GM19468 (cell line): ENCODE measurements at regions not wholly inside any gene's neighbourhood (a gene's known extent, or its start where the extent isn't known, plus 50 kb on each side); places are given as distances from the start of the nearest gene placed in this dataset.
"Not testable (repeated sequence)": the region's sequence is repeated elsewhere in the genome, so short reads cannot be mapped to it uniquely, and the experiment has no call there.

Experiments used
- ATAC-seq: cut with Tn5 transposase; IDR thresholded peaks from one replicate; pipeline ENCODE4 v1.9.1; 2021; ENCODE audit warnings: mild to moderate bottlenecking, moderate library complexity, moderate number of reproducible peaks; ENCODE audit not compliant: unreplicated experiment; ENCODE audit errors: extremely low read depth

DNA sequence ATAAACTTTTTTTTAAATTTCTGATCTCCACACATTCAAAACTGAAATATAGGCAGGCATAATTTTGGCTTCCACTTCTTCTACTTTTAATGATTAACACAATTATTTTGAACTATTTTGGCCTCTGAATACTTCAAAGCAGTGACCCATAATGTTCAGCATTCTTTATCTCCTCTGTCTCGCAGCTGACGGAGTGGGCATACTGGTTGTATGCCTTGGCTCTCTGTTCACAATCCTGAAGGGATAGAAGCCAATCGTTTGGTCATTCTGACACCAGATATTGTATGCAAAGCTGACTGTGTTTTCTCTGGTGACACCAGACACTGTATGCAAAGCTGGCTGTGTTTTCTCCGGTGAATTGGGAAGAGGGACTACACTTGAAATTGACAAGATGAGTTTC lies 833.0 kb downstream of the EFNB2 start:
- ATAC-seq, result no peak

DNA sequence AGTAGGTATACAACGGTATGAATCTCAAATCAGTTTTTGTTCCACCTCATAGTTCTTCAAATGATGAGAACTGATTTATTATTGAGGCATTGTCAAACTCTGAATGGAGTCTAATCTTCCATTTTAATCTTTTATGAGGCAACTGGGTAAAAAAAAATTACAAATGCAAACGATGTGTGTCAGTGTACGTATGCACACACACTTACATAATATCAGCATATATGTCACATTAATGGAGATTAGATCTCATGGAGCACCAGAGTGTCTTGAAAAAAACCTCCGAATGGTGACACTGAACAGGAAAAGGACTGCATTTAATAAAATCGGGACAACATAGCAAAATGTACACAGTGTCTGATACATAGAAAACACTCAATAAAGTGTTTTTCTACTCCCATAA lies 842.7 kb downstream of the EFNB2 start:
- ATAC-seq, result no peak

DNA sequence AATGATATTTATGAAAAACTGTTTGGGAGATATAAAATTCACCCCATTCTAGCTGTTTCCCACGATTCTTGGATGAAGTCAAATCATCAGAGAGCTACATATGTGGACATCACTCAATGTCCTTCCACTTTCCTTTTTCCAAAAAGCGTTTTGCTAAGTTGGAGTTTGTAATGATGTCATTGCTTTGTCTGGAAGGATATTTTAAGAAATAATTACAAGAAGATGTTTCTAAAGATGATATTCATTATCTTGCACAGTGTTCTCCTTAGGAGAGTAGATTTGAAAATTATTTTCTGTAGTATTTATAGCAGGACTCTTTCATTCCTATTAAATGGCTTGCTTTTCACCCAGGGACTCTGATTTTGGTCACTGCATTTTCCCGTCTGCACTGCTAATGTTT lies 851.2 kb downstream of the EFNB2 start:
- no peak for ATAC-seq

DNA sequence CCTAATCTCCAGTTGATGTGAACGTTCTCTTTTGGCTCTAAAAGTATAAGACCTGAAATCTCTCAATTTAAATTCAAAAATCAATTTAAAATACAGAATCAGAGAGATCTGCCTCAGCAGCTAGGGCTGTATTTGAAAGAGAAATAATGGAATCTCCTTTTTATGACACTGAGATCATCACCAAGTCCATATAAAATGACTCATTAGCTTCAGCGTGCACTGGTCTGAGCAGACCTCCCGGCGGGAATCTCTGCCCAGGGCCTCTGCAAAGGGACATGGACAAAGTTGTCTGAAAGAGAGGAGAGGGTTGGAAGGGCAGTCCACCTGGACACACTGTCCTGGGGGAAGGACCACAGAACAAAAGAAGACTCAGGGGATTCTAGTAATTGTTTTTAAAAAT lies 855.6 kb downstream of the EFNB2 start:
- no peak for ATAC-seq

DNA sequence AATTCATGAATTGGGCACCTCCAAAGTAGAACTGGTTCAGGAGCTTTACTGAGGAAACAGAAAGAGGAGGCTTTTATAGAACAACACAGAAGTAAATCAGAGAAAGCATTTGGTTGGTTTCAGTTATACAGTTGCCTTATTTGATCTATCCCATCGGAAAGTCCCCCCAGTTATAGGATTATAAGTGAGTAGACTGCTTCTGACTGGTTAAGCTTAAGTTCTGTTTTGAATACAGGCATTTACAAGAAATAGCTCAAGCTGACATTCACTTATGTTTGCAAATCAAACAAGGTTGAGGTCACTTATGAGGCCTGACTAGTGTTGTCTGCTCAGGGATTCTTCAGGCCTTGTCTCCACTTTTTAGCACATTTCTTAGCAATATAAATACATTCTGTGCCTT lies 857.4 kb downstream of the EFNB2 start:
- ATAC-seq, result no peak

DNA sequence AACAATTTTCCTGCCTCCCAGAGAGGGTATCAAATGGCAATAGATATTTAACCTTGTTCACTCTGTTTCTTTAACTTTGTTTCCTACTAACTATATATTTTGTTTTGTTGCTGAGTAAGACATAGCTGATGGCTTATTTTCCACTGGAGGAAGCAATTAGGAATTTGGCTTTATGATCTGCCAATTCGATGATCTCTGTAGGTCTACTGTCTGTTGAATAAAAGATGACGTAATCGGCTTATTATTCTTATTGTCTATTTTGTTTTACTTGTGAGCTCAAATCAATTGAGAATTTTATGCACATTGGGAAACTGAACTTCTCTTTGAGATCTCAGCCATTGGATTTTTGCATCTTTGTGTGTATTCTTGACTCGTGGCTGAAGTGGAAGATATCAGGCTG lies 862.6 kb downstream of the EFNB2 start:
- no peak for ATAC-seq

DNA sequence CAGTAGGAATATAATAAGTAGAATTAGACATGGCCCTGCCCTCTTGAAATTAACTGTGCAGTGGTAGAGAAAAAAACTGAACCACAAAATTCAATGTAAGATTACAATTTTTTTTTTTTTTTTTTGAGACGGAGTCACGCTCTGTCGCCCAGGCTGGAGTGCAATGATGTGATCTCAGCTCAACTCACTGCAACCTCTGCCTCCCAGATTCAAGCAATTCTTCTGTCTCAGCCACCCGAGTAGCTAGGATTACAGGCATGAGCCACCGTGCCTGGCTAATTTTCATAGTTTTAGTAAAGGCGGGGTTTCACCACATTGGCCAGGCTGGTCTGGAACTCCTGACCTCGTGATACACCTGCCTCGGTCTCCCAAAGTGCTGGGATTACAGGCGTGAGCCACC lies 864.3 kb downstream of the EFNB2 start:
- not testable (repeated sequence) for ATAC-seq

DNA sequence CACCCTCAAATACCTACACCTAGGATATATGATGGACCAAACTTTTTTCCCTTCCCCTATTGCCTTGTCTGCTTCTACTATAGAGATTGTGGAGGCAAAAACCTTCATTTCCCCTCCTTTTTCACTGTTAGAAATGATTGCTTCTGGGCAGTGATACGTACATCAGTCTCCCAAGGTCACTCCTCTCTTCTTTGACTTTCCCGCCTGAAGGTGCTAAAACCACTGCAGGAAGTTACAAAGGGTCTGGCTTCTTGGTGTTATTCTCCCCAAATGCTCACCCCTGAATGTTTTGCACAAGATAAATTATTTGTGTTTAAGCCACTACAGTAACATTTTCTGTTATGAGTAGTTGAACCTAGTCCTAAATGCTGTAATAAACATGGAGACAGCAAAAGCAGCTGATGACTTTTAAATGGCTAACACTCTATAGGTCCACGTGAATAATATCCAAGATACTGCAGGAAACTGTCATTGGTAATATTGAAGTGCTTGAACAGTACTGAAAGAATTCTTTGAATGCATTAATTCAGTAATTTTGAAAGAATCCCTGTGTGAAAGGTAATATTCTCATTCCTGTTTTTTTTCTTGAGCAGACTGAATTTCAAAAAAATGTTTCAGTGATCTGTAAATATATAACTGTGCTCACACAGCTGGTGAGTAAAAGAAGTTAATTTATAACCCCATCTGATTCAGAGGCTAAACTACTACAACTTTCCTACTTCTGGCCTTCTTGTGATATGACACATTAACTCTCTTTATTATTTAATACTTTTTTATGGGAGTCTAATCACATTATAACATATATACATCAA lies 865.1 kb downstream of the EFNB2 start:
- ATAC-seq, result no peak

DNA sequence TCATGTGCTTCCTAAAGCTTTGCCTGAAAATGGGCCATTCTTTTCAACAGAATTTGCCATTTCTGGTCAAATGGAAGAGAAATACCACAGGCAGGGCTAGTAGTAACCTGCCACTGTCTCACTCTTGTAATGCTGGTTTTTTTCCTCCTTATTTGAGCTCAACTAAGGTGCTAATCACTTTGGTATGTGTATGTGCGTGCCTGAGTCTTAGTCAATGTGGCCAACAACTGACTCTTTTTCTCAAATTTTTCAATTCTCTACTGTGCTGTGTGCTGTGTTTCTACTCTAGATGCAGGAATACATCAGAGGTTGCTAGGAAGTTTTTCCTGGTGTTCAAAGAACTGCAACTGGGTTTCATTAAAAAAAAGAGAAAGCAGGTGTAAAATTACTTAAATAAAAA lies 870.2 kb downstream of the EFNB2 start:
- ATAC-seq, result no peak

DNA sequence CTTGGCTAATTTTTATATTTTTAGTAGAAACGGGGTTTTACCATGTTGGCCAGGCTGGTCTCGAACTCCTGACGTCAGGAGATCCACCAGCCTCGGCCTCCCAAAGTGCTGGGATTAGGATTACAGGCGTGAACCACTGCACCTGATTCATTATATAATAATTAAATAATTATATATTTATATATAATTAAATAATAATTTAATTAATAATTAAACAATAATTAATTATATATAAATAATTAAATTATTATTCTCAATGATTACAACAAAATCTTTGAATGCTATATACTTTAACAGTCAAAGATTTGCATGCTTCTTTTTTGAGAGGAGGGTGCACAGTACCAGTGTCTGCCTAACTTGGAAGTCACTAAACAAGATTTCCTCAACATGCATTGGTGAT lies 872.3 kb downstream of the EFNB2 start:
- no peak for ATAC-seq

DNA sequence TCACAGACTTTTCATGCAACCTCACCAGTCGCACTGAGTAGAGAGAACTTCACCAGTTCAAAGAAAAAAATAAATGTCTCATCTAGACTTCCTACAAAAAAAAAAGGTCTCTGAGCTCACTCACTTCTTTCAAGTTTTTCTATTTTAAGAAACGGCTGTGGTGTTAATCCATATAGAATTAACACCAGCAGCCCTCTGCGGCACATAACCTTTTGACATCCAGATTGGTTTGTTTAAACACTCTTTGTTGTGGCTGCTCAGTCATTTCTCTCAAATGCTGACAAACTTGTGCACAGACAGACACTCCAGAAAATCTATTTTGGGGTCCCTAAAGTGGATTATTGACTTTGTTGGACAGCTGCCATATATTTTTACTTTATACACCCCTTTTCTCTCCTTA lies 874.9 kb downstream of the EFNB2 start:
- ATAC-seq, result no peak

DNA sequence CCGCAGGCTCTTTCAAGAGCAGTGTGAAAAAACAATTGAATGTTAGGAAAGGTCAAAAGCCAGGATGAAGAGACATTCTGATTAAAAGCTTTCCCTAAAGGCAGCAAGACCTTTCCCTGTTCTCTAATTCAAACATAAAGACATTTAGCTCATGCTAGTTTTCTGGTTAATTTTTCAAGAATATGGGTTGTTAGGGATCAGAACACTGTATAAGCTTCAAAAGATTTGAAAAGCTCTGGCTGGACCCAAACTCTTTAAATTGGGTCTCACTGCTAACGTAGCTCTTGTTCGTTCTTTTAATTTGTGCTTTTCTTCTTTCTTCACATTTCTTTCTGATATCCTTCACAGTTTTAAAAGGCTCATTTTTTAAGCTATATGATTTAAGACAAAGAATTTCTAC lies 877.0 kb downstream of the EFNB2 start:
- no peak for ATAC-seq

DNA sequence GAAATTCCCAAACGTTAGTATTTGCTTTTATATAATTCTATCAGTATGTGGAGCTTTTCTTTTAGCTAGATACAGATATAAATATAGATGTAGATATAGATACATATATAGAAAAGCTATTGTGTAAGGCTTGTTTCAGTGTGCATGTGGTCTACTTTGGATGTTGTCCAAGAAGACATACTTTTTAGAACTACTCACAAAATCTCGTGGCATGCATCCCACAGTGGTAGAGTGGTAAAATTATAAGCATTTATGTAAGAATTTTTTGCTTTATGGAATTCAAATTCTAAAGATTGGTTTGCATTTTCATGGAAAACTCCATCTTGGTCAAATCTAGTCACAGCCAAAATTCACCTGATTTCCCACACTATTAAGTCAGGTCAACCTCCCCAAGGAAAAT lies 880.4 kb downstream of the EFNB2 start:
- ATAC-seq, result no peak

DNA sequence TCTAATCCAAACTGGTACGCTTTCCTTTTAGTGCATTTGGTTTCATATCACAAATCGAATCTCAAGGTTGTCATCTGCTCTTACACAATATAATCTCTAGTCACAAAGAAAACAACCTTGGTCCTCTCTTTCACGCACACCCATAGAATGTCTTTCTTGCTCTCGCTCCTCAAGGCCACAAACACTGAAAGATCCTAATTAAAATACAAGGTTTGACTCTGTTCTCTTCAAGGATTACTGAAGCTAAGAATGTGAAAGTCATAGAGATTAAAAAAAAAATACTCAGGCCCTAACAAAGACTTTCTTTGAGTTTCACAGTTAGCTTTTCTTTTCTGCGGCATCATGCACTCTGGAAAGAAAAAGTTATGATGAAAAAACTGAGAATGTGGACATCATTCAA lies 891.5 kb downstream of the EFNB2 start:
- no peak for ATAC-seq

DNA sequence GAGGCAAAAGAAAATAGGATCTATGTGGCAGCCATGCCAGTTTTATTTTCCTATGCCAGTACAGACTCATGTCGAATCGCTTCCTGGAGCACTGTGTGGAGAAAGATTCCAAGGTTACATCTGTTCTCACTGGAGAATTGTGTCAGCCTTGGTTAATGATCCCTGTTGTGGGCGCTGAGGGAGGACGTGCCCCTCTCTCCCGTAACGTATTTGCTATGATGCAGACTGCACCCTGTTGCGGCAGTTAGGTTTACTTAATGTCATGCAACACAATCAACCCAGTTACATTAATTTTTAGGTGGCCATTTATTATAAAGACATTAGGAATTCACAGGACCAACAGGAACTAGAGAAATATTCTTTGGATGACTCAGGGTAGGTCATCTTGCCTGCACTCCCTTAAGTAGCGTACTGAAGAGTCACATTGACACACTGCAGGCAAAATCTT lies 892.9 kb downstream of the EFNB2 start:
- ATAC-seq, result no peak

DNA sequence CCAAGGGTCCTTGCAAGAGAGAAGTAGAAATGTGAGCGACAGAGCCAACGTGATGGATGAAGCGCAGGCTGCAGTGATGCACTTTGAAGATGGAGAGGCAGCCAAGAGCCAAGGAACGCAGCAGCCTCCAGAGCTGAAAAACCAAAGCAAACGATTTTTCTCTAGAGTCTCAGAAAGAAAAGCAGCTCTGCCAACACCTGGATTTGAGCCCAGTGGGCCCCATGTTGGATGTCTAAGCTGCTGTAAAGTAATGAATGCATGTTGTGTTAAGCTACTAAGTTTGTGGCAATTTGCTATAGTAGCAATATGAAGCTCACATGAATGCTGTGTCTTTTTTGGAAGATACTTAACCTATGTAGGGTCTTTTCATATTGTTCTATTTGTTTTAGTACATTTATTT lies 894.3 kb downstream of the EFNB2 start:
- no peak for ATAC-seq

DNA sequence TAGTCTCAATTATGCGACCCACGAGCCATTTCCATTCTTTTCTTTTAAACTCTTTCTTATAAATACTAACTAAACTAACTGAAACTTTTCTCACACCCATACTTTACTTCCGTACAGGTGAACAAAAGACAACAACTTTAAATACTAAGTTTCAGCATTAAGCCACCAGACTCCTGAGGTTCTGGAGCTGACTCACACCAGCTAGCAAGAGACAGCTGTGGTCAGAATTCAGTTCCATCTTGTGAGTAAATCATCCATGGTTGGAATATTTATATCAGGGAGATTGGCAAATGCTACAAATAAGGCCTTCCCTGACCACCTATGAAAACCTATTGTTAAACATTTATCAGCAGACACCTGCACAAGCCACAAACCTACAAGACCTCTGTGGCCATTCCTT lies 897.0 kb downstream of the EFNB2 start:
- no peak for ATAC-seq

DNA sequence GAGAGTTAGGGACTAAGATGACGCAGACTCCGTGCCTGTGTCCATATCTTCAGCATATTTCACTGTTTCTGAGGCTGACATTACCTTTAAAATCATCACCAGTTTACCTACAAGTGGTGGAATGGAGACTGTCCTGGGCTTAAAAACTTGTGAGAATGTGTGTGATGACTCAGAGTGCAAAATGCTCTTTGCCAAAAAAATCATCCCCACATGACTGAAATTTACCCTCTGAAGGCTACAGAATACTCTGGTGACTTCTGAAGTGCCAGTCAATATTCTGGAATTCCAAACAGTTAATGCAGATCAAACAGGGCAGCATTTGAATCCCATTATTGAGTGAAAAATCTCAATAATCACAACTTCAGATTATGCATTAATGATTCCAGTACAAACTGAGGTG lies 901.4 kb downstream of the EFNB2 start:
- ATAC-seq, result no peak

DNA sequence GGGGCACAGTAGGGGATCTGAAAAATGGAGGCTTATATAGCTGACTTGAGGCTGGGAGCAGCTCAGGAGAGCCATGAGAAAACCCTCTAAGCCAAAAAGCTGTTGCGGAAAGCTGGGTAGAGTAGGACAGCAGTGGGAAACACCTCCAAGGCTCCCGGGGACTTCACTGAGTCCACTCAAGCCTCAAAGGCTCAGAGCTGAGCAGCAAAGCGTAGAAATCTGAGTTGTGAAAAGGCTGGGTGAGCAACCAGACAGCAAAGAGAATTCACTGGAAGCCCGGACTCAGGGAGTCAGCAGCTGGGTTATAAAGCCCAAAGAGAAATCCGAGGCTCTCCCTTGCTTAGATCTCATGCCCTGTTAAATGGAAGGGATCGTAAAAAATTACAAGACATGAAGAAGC lies 905.0 kb downstream of the EFNB2 start:
- no peak for ATAC-seq

DNA sequence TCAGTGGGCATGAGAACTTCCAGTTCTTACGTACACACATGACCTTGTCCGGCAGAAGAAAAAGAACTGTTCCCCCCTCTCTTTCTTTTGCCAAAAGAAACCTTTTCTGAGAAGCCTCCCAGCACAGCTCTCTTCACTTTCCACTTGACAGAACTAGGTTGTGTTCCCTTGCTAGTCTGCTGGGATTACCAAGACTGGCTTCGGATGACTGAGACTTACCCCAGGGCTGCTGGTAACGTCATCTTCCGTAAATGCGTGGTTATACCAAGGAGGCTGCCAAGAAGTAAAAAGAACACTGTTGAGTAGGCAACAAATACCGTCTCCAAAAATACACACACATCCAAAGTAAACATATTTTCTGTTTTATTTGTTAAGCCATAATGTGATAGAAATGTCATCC lies 908.2 kb downstream of the EFNB2 start:
- no peak for ATAC-seq

DNA sequence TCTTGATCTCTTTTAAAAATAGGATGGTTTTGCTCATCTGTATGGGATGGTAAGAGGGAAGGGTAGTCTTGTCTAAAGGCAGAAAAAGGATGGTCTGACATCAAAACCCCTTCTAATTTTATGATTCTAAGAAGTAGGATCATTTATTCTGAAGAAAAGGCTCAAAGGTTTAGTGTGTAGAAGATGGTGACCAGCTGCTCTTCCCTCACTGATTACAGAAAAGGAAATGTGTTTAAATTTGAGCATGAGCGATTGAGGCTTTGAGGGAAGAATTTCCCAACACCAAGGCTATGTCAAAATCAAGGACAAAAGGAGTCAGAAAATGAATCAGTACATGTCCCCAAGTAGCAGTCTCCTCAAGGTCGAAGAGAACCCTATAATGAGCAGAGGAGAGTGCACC lies 909.8 kb downstream of the EFNB2 start:
- ATAC-seq, result no peak

DNA sequence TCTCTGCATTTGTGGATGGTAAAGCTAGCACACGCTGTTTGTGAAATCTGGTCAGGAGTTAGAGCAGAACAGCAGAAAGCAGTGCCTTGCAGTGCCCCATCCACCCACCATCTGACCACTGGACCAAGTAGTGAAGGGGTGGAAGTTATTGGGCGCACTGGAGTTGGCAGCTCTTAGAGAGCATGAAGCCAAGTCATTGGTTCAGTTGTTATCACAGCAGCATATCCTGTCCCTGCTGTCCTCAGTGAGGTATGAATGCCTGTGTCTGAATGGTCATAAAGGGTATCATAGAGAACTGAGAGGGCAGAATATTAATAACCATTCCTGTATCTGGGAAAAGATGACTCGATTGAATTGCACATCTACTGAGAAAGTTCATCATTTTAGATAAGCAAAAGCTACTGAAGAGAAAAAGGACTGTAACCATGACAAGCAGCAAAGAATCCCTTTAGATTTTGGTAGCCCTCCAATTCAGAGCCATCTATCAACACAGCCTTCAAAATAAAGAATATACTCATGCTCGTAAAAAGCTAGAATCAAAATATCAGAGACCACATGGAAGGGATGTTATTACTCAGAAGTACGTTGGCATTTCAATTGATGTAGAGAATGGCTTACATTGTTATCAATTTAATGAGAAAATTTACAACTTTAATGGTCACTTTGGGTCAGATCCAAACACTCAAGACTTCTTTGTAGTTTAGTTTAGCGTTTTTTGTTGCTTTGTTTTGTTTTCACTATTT lies 919.0 kb downstream of the EFNB2 start:
- no peak for ATAC-seq
